ENCODE measurements at regions not wholly inside any gene's neighbourhood (a gene's known extent, or its start where the extent isn't known, plus 50 kb on each side); places are given as distances from the start of the nearest gene placed in this dataset.

DNA sequence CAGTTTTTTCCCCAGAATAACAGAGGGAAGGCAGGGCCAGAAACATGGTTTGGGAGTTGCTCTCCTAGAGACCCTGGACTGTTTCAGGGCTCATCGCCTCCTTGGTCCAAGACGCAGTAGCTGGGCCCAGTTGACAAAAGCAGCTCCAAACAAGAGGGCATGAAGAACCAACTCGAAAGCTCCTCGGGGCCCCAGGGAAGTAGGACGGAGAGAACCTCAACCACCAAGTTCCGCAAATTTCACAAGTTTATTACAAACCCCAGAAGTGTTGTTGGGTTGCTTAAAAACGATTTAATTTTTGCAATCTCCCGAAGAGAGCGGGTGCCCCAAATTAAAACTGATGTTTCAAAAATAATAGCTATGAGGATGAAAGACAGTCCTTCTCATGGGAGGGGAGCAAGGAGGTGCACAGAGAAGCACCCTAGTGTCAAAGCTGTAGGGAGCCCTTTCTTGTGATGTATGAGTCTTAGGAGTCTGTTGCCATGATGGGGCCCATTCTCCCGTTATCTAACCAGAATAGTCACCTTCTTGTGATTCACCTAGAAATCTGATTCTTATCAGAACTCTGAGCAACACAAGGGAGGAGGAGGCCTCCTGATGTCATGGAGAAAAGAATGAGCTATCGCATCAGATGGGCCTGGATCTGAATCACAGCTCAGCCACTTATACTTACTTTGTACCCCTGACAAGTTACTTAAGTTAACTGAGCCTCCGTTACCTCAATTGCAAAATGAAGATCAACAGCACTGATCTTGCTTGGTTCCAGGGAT is 165.7 kb upstream of the IRF2BP2 start:
- TF ChIP-seq, protein P1, sequence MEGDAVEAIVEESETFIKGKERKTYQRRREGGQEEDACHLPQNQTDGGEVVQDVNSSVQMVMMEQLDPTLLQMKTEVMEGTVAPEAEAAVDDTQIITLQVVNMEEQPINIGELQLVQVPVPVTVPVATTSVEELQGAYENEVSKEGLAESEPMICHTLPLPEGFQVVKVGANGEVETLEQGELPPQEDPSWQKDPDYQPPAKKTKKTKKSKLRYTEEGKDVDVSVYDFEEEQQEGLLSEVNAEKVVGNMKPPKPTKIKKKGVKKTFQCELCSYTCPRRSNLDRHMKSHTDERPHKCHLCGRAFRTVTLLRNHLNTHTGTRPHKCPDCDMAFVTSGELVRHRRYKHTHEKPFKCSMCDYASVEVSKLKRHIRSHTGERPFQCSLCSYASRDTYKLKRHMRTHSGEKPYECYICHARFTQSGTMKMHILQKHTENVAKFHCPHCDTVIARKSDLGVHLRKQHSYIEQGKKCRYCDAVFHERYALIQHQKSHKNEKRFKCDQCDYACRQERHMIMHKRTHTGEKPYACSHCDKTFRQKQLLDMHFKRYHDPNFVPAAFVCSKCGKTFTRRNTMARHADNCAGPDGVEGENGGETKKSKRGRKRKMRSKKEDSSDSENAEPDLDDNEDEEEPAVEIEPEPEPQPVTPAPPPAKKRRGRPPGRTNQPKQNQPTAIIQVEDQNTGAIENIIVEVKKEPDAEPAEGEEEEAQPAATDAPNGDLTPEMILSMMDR (IDR thresholded peaks at IDR 0.05) = no peak
- TF ChIP-seq EZH2 (IDR thresholded peaks at IDR 0.05; ENCODE audit: borderline replicate concordance, insufficient read depth, low read depth, low read length, poor library complexity, severe bottlenecking) = no peak
